GM06990 (cell line): ENCODE measurements at regions not wholly inside any gene's neighbourhood (a gene's known extent, or its start where the extent isn't known, plus 50 kb on each side); places are given as distances from the start of the nearest gene placed in this dataset.

Experiments
- DNase-seq: peaks from one replicate; pipeline ENCODE4 v3.0.0-alpha.2; 2011; ENCODE audit not compliant: insufficient read length; ENCODE audit errors: extremely low read depth
- H3K27me3 ChIP-seq: replicated peaks from 2 replicates; pipeline ENCODE4 v1.6.0; 2011; ENCODE audit warnings: low read length; ENCODE audit not compliant: control insufficient read depth, insufficient read depth
- H3K36me3 ChIP-seq: 2 replicates; pipeline ENCODE4 v1.5.1; 2011; ENCODE audit warnings: low read length; ENCODE audit not compliant: control insufficient read depth, insufficient read depth
- H3K4me3 ChIP-seq: replicated peaks from 2 replicates; pipeline ENCODE4 v1.5.1; 2011; ENCODE audit warnings: low read depth, mild to moderate bottlenecking, control low read depth, low read length
- TF ChIP-seq, protein P1 (sequence below): IDR thresholded peaks from 2 replicates; pipeline ENCODE4 v1.5.1; 2011; ENCODE audit warnings: low read length, control low read depth, mild to moderate bottlenecking, inconsistent platforms; ENCODE audit not compliant: insufficient read depth, poor library complexity, severe bottlenecking

DNA sequence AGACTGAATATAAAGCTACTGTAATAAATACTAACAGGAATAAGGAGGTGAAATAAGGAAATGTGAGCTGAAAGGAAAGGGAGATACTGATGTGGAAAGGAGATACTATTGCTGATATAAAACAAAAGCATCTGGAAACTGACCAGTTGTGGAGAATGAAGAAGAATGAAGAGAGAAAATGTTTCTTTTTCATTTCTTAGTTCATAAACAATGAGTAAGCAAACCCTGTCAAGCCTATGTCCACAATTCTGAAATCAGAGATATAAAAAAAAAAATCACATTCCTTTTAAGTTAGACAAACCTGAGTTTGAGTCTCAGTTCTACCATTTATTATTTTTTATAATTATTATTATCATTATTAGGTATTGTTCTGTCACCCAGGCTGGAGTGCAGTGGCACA, 121.6 kb upstream of the GJE1 start:
- Histone ChIP-seq H3K36me3 (no peaks in the 10 kb centered on the region), H3K4me3 (no peak overlapping the region), H3K27me3 (no peaks in the 10 kb centered on the region)
- TF ChIP-seq, protein P1, sequence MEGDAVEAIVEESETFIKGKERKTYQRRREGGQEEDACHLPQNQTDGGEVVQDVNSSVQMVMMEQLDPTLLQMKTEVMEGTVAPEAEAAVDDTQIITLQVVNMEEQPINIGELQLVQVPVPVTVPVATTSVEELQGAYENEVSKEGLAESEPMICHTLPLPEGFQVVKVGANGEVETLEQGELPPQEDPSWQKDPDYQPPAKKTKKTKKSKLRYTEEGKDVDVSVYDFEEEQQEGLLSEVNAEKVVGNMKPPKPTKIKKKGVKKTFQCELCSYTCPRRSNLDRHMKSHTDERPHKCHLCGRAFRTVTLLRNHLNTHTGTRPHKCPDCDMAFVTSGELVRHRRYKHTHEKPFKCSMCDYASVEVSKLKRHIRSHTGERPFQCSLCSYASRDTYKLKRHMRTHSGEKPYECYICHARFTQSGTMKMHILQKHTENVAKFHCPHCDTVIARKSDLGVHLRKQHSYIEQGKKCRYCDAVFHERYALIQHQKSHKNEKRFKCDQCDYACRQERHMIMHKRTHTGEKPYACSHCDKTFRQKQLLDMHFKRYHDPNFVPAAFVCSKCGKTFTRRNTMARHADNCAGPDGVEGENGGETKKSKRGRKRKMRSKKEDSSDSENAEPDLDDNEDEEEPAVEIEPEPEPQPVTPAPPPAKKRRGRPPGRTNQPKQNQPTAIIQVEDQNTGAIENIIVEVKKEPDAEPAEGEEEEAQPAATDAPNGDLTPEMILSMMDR, result no peak
- no peak for DNase-seq

DNA sequence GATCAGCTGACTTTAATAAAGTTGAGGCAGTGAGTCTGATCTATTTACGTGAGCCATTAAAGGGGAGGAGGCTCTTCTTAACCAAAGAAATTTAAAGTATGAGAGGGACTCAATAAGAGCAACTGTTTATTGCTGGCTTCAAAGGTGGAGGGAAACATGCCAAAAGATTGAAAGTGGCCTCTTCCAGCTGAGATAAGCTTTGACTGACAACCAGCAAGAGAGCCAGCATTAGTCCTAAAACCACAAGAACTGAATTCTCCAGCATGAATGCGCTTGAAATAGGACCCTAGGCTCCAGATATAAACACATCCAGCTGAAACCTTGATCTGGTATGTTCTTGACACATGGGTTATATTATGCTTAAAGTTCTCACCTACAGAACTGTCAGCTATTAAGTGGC, 123.1 kb upstream of the GJE1 start:
- TF ChIP-seq, protein P1, result no peak
- no peak for DNase-seq
- Histone ChIP-seq H3K36me3 (no peaks in the 10 kb centered on the region), H3K4me3 (no peak overlapping the region), H3K27me3 (no peaks in the 10 kb centered on the region)

DNA sequence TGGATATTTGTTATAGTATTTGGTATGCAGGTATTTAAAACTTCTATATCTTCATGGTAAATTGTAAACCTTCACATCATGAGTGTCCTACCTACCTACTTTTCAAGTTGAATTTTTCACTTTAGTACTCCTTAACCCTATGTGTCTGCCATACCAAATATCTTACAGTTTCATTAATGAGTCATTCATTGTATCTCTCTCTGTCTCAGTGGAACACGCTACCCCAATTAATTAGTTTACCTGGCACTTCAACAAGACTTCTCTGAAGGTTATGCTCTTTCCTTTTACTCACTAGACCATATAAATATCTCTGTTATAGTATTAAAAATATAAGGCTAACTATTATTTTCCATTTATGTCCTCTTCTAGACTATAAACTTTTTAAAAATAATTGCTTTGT, 123.9 kb upstream of the GJE1 start:
- TF ChIP-seq, protein P1, result no peak
- DNase-seq, result no peak
- Histone ChIP-seq H3K27me3 (no peaks in the 10 kb centered on the region), H3K36me3 (no peaks in the 10 kb centered on the region), H3K4me3 (no peak overlapping the region)

DNA sequence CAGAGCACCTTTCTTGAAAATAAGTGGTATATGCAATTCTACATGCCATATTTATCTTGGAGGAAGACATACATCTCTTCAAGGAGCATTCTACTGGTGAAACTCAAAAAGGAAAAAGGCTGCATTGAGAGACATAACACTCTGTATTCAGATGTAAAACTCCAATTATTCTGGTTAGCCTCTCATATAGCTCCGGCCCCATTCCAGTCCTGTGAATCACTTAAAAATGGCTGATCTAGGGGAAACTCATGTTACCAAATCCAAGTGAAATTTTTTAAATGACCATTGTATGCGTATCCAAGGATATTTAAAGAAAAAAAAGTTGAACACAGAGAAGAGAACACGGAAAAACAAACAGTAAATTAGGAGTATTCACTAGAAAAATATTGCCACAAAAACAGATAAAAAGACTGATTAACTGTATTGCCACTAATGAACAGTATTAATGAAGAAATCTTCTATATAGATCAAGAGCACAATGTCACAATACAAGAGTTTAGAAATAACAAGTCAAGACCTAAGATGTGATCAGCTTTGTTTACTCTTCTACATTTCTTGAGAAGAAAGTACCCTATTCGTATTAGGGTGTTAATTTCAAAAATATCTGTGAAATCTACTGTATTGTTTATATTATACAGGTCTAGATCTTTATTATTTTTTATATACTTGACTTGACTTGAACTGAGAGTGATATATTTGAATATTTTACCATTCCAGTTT, 124.5 kb upstream of the GJE1 start:
- DNase-seq, result no peak

DNA sequence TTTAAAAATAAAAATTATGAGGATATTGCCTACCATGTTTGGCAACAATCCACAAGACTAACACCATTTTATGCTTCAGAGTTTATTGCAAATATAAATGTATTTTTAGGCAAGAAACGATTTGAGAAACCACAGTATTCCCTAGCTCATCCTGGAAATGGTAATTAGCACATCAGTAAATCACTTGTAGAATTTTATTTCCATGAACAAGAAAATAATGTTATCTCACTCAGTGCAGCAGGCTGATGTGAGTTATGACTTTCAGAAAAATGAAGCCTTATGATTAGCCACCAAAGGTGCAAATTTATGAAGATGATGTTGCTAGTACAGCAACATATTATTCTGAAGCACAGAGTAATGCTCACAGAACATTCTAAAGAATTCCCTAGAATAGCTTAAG, 127.7 kb upstream of the GJE1 start:
- no peaks in the 10 kb centered on the region for H3K36me3 ChIP-seq
- no peaks in the 10 kb centered on the region for H3K27me3 ChIP-seq
- DNase-seq, result no peak
- TF ChIP-seq, protein P1, result no peak
- H3K4me3 ChIP-seq, result no peak overlapping the region

More for the DNA sequence above, 124.5 kb upstream of the GJE1 start:
- TF ChIP-seq, protein P1, result no peak
- Histone ChIP-seq H3K36me3 (no peaks in the 10 kb centered on the region), H3K27me3 (no peaks in the 10 kb centered on the region), H3K4me3 (no peak overlapping the region)
